ENCODE measurements at regions not wholly inside any gene's neighbourhood (a gene's known extent, or its start where the extent isn't known, plus 50 kb on each side); places are given as distances from the start of the nearest gene placed in this dataset.

DNA sequence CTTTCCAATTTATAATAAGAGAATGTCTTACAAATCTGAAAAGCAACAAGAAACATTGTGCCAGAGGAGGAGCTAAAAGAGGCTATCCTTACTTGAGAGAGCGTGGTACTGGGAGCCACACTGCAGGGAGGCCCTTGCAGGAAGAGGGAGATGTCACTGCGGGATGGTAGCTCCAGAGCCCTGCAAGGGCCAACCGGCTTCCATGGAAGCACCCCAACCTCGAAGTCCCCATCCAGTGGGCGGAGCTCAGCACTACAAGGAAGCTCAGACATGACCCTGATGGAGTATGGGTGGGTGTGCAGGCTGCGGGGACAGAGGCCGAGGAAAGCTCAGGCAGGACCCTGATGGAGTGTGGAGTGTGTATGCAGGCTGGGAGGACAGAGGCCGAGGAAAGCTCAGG, 57.8 kb upstream of the RPS6KA2 start:
- 77 to 87% methylated on average over 8 of the region's 8 CpGs for WGBS, 2 donors
- Histone ChIP-seq H3K36me3 (no peaks in the 10 kb centered on the region), H3K9me3 (no peaks in the 10 kb centered on the region), H3K27me3 (no peaks in the 10 kb centered on the region), H3K4me3 (no peak overlapping the region), H3K4me1 (no peaks in the 10 kb centered on the region), H3K27ac (no peak overlapping the region)
- no peak for DNase-seq
- intact Hi-C loops (cut with DNase I) = no loop called here
- no peak for TF ChIP-seq EP300 (IDR thresholded peaks at IDR 0.05)
- TF ChIP-seq POLR2A (IDR thresholded peaks at IDR 0.05) = no peak
- TF ChIP-seq POLR2AphosphoS5 (IDR thresholded peaks at IDR 0.05) = no peak
- TF ChIP-seq, protein P1, sequence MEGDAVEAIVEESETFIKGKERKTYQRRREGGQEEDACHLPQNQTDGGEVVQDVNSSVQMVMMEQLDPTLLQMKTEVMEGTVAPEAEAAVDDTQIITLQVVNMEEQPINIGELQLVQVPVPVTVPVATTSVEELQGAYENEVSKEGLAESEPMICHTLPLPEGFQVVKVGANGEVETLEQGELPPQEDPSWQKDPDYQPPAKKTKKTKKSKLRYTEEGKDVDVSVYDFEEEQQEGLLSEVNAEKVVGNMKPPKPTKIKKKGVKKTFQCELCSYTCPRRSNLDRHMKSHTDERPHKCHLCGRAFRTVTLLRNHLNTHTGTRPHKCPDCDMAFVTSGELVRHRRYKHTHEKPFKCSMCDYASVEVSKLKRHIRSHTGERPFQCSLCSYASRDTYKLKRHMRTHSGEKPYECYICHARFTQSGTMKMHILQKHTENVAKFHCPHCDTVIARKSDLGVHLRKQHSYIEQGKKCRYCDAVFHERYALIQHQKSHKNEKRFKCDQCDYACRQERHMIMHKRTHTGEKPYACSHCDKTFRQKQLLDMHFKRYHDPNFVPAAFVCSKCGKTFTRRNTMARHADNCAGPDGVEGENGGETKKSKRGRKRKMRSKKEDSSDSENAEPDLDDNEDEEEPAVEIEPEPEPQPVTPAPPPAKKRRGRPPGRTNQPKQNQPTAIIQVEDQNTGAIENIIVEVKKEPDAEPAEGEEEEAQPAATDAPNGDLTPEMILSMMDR (IDR thresholded peaks at IDR 0.05) = no peak

DNA sequence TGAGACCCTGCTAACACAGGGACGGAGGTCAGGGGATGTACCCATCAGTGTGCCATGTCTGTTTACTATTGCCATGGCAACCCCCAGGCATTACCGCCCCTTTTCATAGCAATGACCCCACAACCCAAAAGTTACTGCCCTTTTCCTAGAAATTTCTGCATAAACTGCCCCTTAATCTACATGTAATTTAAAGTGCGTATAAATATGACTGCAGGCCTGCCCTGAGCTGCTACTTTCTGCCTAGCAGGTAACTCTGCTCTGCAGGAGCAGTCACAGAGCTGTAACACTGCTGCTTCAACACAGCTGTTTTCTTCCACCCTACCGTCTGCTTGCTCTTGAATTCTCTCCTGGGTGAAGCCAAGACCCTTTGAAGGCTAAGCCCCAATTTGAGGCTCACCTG, 57.1 kb upstream of the RPS6KA2 start:
- intact Hi-C loops (cut with DNase I) = no loop called here
- Histone ChIP-seq H3K36me3 (no peaks in the 10 kb centered on the region), H3K9me3 (no peaks in the 10 kb centered on the region), H3K27ac (no peak overlapping the region), H3K4me1 (no peaks in the 10 kb centered on the region), H3K4me3 (no peak overlapping the region), H3K27me3 (no peaks in the 10 kb centered on the region)
- TF ChIP-seq EP300 (IDR thresholded peaks at IDR 0.05) = no peak
- TF ChIP-seq, protein P1 (IDR thresholded peaks at IDR 0.05) = no peak
- TF ChIP-seq POLR2AphosphoS5 (IDR thresholded peaks at IDR 0.05) = no peak
- DNase-seq = no peak
- 86 to 91% methylated on average over 4 of the region's 4 CpGs for WGBS, 2 donors

DNA sequence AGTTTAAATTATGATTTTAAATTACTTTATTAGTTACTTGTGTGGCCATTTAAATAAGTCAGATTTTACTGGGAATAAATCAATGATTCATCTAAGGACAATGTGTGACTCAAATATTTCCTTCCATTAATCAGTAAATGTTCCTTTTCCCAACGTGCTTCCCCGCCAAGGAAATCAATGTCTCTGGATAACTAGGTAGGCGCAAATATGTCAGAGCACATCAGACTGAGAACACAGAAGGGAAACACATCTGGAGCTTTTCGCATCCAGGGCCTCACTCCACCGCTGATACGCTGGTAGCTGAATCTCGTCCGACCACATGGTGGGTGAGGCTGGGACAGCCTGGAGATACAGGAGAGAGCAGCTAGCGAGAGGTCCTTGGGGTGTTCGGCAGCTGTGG, 56.4 kb upstream of the RPS6KA2 start:
- H3K27ac ChIP-seq = no peak overlapping the region
- no peaks in the 10 kb centered on the region for H3K27me3 ChIP-seq
- H3K4me3 ChIP-seq = no peak overlapping the region
- H3K9me3 ChIP-seq = no peaks in the 10 kb centered on the region
- no peaks in the 10 kb centered on the region for H3K36me3 ChIP-seq
- DNase-seq = no peak
- no peaks in the 10 kb centered on the region for H3K4me1 ChIP-seq
- TF ChIP-seq POLR2A (IDR thresholded peaks at IDR 0.05) (no peak), POLR2AphosphoS5 (IDR thresholded peaks at IDR 0.05) (no peak), EP300 (IDR thresholded peaks at IDR 0.05) (no peak)
- TF ChIP-seq, protein P1 (IDR thresholded peaks at IDR 0.05) = no peak
- intact Hi-C loops (cut with DNase I) = no loop called here
- WGBS, 2 donors = 91 to 92% methylated on average over 10 of the region's 10 CpGs

DNA sequence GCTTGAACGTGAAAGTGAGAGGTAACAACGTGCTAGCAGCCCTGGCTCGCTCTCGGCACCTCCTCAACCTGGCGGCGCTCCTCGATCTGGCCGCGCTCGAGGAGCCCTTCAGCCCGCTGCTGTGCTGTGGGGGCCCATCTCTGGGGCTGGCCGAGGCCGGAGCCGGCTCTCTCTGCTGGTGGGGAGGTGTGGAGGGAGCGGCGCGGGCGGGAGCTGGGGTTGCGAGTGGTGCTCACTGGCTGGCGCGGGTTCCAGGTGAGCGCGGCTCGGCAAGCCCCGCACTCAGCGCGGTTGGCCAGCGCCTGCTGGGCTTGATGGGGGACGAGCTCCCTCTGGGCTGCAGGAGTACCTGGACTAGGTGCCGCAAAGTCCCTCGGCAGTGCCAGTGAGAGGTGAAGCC, 52.5 kb upstream of the RPS6KA2 start:
- 97 to 98% methylated on average over 31 of the region's 31 CpGs for WGBS, 2 donors
- TF ChIP-seq POLR2A (IDR thresholded peaks at IDR 0.05) (no peak), POLR2AphosphoS5 (IDR thresholded peaks at IDR 0.05) (no peak), EP300 (IDR thresholded peaks at IDR 0.05) (no peak)
- TF ChIP-seq, protein P1 (IDR thresholded peaks at IDR 0.05) = no peak

DNA sequence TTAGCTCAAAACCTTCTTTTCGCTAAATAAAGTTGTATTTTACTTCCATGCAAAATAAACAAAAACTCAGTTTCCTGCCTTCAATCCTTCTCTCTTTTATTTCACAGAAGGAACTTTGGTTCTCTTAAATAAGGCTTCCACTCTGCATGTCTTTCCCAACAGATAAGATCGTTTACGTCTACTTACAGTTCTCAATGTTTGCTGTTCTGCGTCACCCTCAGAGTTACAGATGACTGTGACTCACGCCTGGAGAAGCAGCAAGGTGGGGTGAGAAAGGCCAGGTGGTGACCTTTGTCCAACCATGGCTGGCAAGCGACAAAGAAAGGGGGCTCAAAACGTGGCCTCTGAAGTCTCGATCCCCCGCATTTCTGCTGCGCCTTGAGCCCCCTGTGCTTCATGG, 51.4 kb upstream of the RPS6KA2 start:
- TF ChIP-seq POLR2A (IDR thresholded peaks at IDR 0.05) (no peak), EP300 (IDR thresholded peaks at IDR 0.05) (no peak), POLR2AphosphoS5 (IDR thresholded peaks at IDR 0.05) (no peak)
- TF ChIP-seq, protein P1 (IDR thresholded peaks at IDR 0.05) = no peak
- no peak for DNase-seq
- H3K27ac ChIP-seq = no peak overlapping the region

More for the DNA sequence above, 52.5 kb upstream of the RPS6KA2 start:
- Histone ChIP-seq H3K27me3 (no peaks in the 10 kb centered on the region), H3K36me3 (no peaks in the 10 kb centered on the region), H3K4me1 (no peaks in the 10 kb centered on the region), H3K27ac (no peak overlapping the region), H3K9me3 (no peaks in the 10 kb centered on the region), H3K4me3 (no peak overlapping the region)
- no peak for DNase-seq
- intact Hi-C loops (cut with DNase I) = no loop called here

More for the DNA sequence above, 51.4 kb upstream of the RPS6KA2 start:
- intact Hi-C loops (cut with DNase I) = no loop called here
- H3K9me3 ChIP-seq = no peaks in the 10 kb centered on the region
- no peaks in the 10 kb centered on the region for H3K27me3 ChIP-seq
- no peak overlapping the region for H3K4me3 ChIP-seq
- WGBS, 2 donors = 52 to 79% methylated on average over 10 of the region's 10 CpGs
- no peaks in the 10 kb centered on the region for H3K36me3 ChIP-seq
- peaks cover 0 to 10% (median 0%) of the 10 kb centered on the region in 4 donors for H3K4me1 ChIP-seq
